NCI-H1417 (cell line): ENCODE measurements at regions not wholly inside any gene's neighbourhood (a gene's known extent, or its start where the extent isn't known, plus 50 kb on each side); places are given as distances from the start of the nearest gene placed in this dataset.
"Not testable (repeated sequence)": the region's sequence is repeated elsewhere in the genome, so short reads cannot be mapped to it uniquely, and the experiment has no call there.

Source experiments
- DNase-seq, 3 experiments: peaks; one replicate each; lab custom pipeline; 2025; lab: John Stamatoyannopoulos, UW

- DNase-seq = peak in 1 of 3 experiments; percentile 28
These were observed 84.1 kb upstream of the SIRPA start for GRCh38 chr20:1810926-1811620.

DNA sequence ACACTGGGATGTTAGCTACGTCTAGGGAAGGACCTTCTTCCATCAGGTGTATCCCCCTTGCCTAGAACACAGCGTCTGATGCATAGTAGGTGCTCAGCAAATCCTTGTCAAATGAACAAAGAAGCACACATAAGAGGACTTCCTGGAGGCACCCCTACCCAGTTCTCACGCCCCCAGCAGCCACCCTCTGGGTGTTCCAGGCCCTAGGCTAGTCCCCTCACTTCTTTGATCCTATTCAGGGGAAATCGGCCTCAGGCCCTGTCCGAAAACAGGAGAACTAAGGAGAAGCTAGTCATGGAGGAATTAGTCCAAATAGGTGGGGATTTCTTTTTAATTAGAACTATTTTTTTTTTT is 84.7 kb upstream of the SIRPA start:
- DNase-seq = no peak

- DNase-seq = no peak
These were observed 85.3 kb upstream of the SIRPA start for GRCh38 chr20:1809611-1810510.

GRCh38 chr20:1809131-1809572 is 86.1 kb upstream of the SIRPA start:
- no peak for DNase-seq

- no peak for DNase-seq
These were observed 87.1 kb upstream of the SIRPA start for GRCh38 chr20:1808101-1808500.

DNA sequence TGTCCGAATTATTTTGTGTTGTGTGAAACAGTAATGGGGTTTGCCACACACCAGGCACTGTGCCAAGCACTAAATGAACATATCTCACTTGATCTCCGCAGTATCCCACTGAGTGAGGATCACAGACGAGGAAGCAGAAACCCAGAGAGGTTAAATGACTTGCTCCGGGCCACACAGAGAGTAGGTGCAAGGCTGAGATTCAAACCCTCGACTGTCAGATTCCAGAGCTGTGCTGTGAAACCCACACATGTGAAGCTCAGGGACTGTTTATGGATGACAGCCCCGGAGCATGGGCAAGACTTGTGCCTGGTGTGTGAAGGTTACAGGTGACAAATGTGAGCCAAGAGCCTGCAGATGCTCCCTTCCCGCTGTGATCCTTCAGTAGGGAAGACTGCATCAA is 87.8 kb upstream of the SIRPA start:
- no peak for DNase-seq

GRCh38 chr20:1806456-1806855 is 88.8 kb upstream of the SIRPA start:
- DNase-seq = no peak

- DNase-seq = no peak
These were observed 89.4 kb upstream of the SIRPA start for GRCh38 chr20:1805816-1806215.

- no peak for DNase-seq
These were observed 90.0 kb upstream of the SIRPA start for GRCh38 chr20:1805161-1805581.

DNA sequence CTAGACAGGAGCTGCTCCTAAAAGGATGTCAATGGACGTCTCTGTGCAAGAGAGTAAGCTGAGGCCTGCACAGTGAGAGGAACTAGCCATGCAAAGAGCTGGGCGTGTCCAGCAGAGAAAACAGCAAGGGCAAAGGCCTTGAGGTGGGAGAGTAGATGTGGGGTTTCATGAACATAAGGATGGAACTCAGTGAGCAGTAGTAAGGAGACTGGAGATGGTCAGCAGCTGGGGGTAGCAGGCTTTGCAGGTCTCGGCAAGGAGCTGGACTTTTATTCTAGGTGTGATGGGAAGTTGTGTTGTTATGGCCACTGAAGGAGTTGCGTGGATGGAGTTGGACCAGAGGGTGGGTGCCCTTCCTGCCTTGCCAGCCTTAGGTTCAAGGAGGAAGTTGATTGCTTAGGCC is 90.7 kb upstream of the SIRPA start:
- no peak for DNase-seq

- DNase-seq = no peak
These were observed 91.2 kb upstream of the SIRPA start for GRCh38 chr20:1803932-1804501.

GRCh38 chr20:1803061-1803931 is 91.9 kb upstream of the SIRPA start:
- DNase-seq = peak in 2 of 3 experiments; percentile 91 to 92

GRCh38 chr20:1802385-1803060 is 92.7 kb upstream of the SIRPA start:
- DNase-seq = peak in 2 of 3 experiments; percentile 85 to 91

DNA sequence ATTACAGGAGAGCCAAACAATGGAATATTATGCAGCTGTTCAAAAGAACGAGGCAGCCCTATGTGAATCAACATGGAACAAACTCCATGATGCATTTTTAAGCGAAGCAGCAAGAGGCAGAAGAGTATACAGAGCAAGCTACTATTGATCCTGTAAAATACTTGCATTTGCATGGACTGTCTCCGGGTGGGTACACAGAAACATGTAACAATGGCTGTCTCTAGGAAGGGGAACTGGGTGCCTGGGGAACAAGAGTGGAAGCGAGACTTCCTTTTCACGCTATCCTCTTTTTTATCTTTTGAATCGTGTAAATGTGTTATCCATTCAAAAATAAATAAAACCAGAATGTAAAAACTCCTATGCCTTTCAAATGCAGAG is 93.3 kb upstream of the SIRPA start:
- DNase-seq = peak in 1 of 3 experiments; percentile 55

GRCh38 chr20:1801225-1801928 is 93.8 kb upstream of the SIRPA start:
- DNase-seq = no peak

- peak in 1 of 3 experiments; percentile 40 for DNase-seq
These were observed 94.4 kb upstream of the SIRPA start for GRCh38 chr20:1800777-1801176.

DNA sequence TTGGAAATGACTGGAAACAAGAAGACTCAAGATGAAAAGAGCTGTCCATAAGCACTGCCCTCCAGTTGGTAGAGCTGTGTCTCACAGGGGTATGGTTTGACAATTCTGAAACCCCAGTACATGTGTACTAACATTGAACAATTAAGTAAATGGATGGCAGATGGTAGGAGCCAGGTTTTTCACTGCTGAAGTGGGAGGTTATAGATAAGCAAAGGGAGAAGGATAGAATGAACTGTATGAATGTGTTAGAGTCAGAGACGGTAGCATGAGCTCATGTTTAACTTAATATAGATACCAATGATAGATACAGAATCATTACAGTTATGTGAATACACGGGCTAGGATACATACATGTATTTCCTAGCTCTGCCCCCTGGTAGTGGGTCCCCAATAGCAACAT is 95.0 kb upstream of the SIRPA start:
- peak in 1 of 3 experiments; percentile 15 for DNase-seq

GRCh38 chr20:1799746-1800145 is 95.5 kb upstream of the SIRPA start:
- DNase-seq = not testable (repeated sequence)

GRCh38 chr20:1798982-1799381 is 96.2 kb upstream of the SIRPA start:
- no peak for DNase-seq

DNA sequence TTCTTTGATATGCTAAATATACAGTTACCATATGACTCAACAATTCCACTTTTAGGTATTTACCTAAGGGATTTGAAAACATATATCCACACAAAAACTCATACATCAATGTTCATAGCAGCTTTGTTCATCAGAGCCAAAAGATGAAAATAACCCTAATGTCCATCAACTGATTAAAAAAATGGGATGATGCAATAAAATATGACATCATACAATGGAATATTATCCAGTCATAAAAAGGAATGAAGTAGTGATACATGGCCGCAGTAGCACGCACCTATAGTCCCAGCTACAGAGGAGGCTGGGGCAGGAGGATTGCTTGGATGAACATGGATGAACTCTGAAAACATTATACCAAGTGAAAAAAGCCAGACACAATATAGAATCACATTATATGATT is 101.4 kb upstream of the SIRPA start:
- DNase-seq = no peak

DNA sequence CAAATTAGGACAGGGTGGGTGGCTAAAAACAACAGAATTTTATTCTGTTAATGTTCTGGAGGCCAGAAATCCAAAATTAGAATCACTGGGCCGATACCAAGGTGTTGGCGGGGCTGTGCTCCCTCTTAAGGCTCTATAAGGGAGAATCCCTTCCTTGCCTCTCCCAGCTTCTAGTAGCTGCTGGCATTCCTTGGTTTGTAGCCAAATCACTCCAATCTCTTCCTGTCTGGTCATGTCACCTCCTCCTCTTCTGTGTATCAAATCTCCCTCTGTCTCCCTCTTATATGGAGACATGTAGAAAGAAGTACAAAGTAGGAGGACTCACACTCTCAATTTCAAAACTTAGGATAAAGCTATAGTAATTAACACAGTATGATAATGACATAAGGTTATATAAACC is 102.9 kb upstream of the SIRPA start:
- DNase-seq = no peak
